H54 (cell line): ENCODE measurements at regions not wholly inside any gene's neighbourhood (a gene's known extent, or its start where the extent isn't known, plus 50 kb on each side); places are given as distances from the start of the nearest gene placed in this dataset.

ENCODE experiments used
- DNase-seq: peaks from one replicate; pipeline ENCODE4 v3.0.0; 2011; ENCODE audit warnings: low spot score, mixed read lengths; ENCODE audit not compliant: insufficient read length
- FAIRE-seq: peaks from 3 replicates; lab custom pipeline; 2011; peaks lifted over from hg19 to GRCh38; lab: Jason Lieb, UNC
- POLR2A ChIP-seq: IDR thresholded peaks from 2 replicates; pipeline ENCODE4 v1.6.1; 2011; ENCODE audit warnings: low read depth, mild to moderate bottlenecking, low read length

GRCh38 chr2:8159966-8160603 lies 521.8 kb upstream of the ID2 start:
- FAIRE-seq = no peak
- no peak for DNase-seq

GRCh38 chr2:8160959-8161358 lies 520.9 kb upstream of the ID2 start:
- FAIRE-seq (no peak), DNase-seq (no peak)
- no peak for TF ChIP-seq POLR2A

More at GRCh38 chr2:8159966-8160603, 521.8 kb upstream of the ID2 start:
- no peak for TF ChIP-seq POLR2A

- TF ChIP-seq POLR2A = no peak
- DNase-seq = no peak
- no peak for FAIRE-seq
Measured at GRCh38 chr2:8162552-8162951, 519.3 kb upstream of the ID2 start.

GRCh38 chr2:8165550-8165949 lies 516.3 kb upstream of the ID2 start:
- DNase-seq = no peak
- no peak for FAIRE-seq
- no peak for TF ChIP-seq POLR2A

GRCh38 chr2:8168022-8168717 lies 513.7 kb upstream of the ID2 start:
- no peak for TF ChIP-seq POLR2A
- no peak for FAIRE-seq
- no peak for DNase-seq

GRCh38 chr2:8168876-8169424 lies 512.9 kb upstream of the ID2 start:
- FAIRE-seq (no peak), DNase-seq (no peak)
- no peak for TF ChIP-seq POLR2A

- TF ChIP-seq POLR2A = no peak
- FAIRE-seq (no peak), DNase-seq (no peak)
Measured at GRCh38 chr2:8169443-8169842, 512.4 kb upstream of the ID2 start.

GRCh38 chr2:8170552-8171327 lies 511.1 kb upstream of the ID2 start:
- FAIRE-seq = no peak
- TF ChIP-seq POLR2A = no peak
- no peak for DNase-seq

- DNase-seq (no peak), FAIRE-seq (no peak)
- no peak for TF ChIP-seq POLR2A
Measured at GRCh38 chr2:8171608-8172007, 510.2 kb upstream of the ID2 start.

- FAIRE-seq (no peak), DNase-seq (no peak)
- no peak for TF ChIP-seq POLR2A
Measured at GRCh38 chr2:8172661-8173060, 509.2 kb upstream of the ID2 start.

- FAIRE-seq = no peak
- no peak for DNase-seq
- TF ChIP-seq POLR2A = no peak
Measured at GRCh38 chr2:8174641-8175257, 507.1 kb upstream of the ID2 start.

GRCh38 chr2:8176887-8177286 lies 505.0 kb upstream of the ID2 start:
- DNase-seq (no peak), FAIRE-seq (no peak)
- TF ChIP-seq POLR2A = no peak

GRCh38 chr2:8177566-8177965 lies 504.3 kb upstream of the ID2 start:
- FAIRE-seq = no peak

GRCh38 chr2:8178911-8179310 lies 502.9 kb upstream of the ID2 start:
- no peak for TF ChIP-seq POLR2A
- DNase-seq (no peak), FAIRE-seq (no peak)

More at GRCh38 chr2:8177566-8177965, 504.3 kb upstream of the ID2 start:
- no peak for DNase-seq
- no peak for TF ChIP-seq POLR2A

GRCh38 chr2:8189316-8189715 lies 492.5 kb upstream of the ID2 start:
- no peak for FAIRE-seq
- DNase-seq = no peak
- TF ChIP-seq POLR2A = no peak
